Endothelial cell of umbilical vein (primary cell): ENCODE measurements at regions not wholly inside any gene's neighbourhood (a gene's known extent, or its start where the extent isn't known, plus 50 kb on each side); places are given as distances from the start of the nearest gene placed in this dataset.

Experiments used
- BruUV-seq: library from RNA; stranded (reverse); fragments of 400-500 nt; replicated peaks from 2 replicates; lab custom pipeline; 2021; lab: Mats Ljungman, UMichigan
- CTCF ChIA-PET: fragments of 300-600, 350-600 bp; sonication (Branson Sonifier 250); formaldehyde crosslinking; loops from one replicate; lab custom pipeline; 2021; ENCODE audit warnings: antibody characterized with exemption, inconsistent platforms; lab: Charles Lee
- POLR2A ChIA-PET: fragments of 300-600, 350-600 bp; sonication (Branson Sonifier 250); formaldehyde crosslinking; loops from one replicate; lab custom pipeline; 2021; ENCODE audit warnings: antibody characterized with exemption, inconsistent platforms; lab: Charles Lee
- DNase-seq: peaks from one replicate; pipeline ENCODE4 v3.0.0-alpha.2; 2011; ENCODE audit warnings: low read depth, low spot score
- FAIRE-seq: peaks from 2 replicates; lab custom pipeline; 2011; peaks lifted over from hg19 to GRCh38; lab: Jason Lieb, UNC
- H2AFZ ChIP-seq: 2 replicates; pipeline ENCODE4 v1.6.0; 2012; ENCODE audit warnings: low read depth, low read length, control low read depth, inconsistent platforms
- H3K27ac ChIP-seq: 2 replicates; pipeline ENCODE4 v1.5.1; 2011; ENCODE audit warnings: low read depth, mild to moderate bottlenecking, control low read depth, low read length, moderate library complexity; ENCODE audit not compliant: insufficient read depth
- H3K27me3 ChIP-seq, 2 experiments: 2 replicates each; pipeline versions ENCODE4 v1.6.0 to v1.6.1; 2011; ENCODE audit warnings: low read length in 2 of 2, mixed read lengths in 1 of 2; ENCODE audit not compliant: control insufficient read depth in 2 of 2, insufficient read depth in 2 of 2
- H3K36me3 ChIP-seq, 2 experiments: 2 replicates in 1 of 2; 3 replicates in 1 of 2; pipeline ENCODE4 v1.5.1; 2011; ENCODE audit warnings: low read length in 2 of 2, mild to moderate bottlenecking in 1 of 2, moderate library complexity in 1 of 2; ENCODE audit not compliant: control insufficient read depth in 2 of 2, insufficient read depth in 2 of 2; ENCODE audit errors: extremely low read depth in 1 of 2
- H3K4me1 ChIP-seq: 3 replicates; pipeline ENCODE4 v1.5.1; 2011; ENCODE audit warnings: mild to moderate bottlenecking, low read length; ENCODE audit not compliant: control insufficient read depth, insufficient read depth; ENCODE audit errors: extremely low read depth
- H3K4me2 ChIP-seq: 2 replicates; pipeline ENCODE4 v1.6.1; 2011; ENCODE audit warnings: low read length, control low read depth, mixed read lengths; ENCODE audit not compliant: insufficient read depth
- H3K4me3 ChIP-seq, 3 experiments: fragments of 200-600 bp in 1 of 3; sonication (generic), shearing (Covaris generic) in 1 of 3; replicated peaks in 1 of 3; 2 replicates each; pipeline ENCODE4 v1.5.1; 2011 to 2016; ENCODE audit warnings: control low read depth in 3 of 3, low read length in 3 of 3, mild to moderate bottlenecking in 2 of 3, inconsistent platforms in 1 of 3, low read depth in 1 of 3, moderate library complexity in 1 of 3; ENCODE audit not compliant: insufficient read depth in 1 of 3
- H3K79me2 ChIP-seq: 2 replicates; pipeline ENCODE4 v1.6.0; 2012; ENCODE audit warnings: low read length, inconsistent platforms; ENCODE audit not compliant: control insufficient read depth, insufficient read depth
- H3K9ac ChIP-seq: replicated peaks from 2 replicates; pipeline ENCODE3; 2011; ENCODE audit warnings: low read length, control low read depth; ENCODE audit not compliant: insufficient read depth; ENCODE audit errors: extremely low read depth
- H3K9me1 ChIP-seq: replicated peaks from 3 replicates; pipeline ENCODE4 v1.6.0; 2011; ENCODE audit warnings: mild to moderate bottlenecking, low read length; ENCODE audit not compliant: control insufficient read depth, insufficient read depth; ENCODE audit errors: extremely low read depth
- H3K9me3 ChIP-seq: replicated peaks from 2 replicates; pipeline ENCODE4 v1.5.1; 2012; ENCODE audit warnings: low read length, inconsistent platforms; ENCODE audit not compliant: control insufficient read depth, insufficient read depth
- H4K20me1 ChIP-seq: replicated peaks from 2 replicates; pipeline ENCODE3; 2011; ENCODE audit warnings: mild to moderate bottlenecking, low read length; ENCODE audit not compliant: control insufficient read depth, insufficient read depth; ENCODE audit errors: extremely low read depth
- EZH2 ChIP-seq: IDR thresholded peaks from 2 replicates; pipeline ENCODE4 v1.6.1; 2012; ENCODE audit warnings: borderline replicate concordance, low read depth, mild to moderate bottlenecking, moderate library complexity, low read length, inconsistent platforms; ENCODE audit not compliant: severe bottlenecking
- FOS ChIP-seq: IDR thresholded peaks from 2 replicates; pipeline ENCODE4 v1.6.1; 2011; ENCODE audit warnings: mild to moderate bottlenecking, low read length, moderate library complexity, borderline replicate concordance; ENCODE audit not compliant: insufficient read depth
- GATA2 ChIP-seq: IDR thresholded peaks from 2 replicates; pipeline ENCODE4 v1.7.0; 2011; ENCODE audit warnings: low read depth, mild to moderate bottlenecking, moderate library complexity, mixed read lengths, low read length; ENCODE audit not compliant: insufficient read length, insufficient read depth
- JUN ChIP-seq: IDR thresholded peaks from 2 replicates; pipeline ENCODE4 v1.6.1; 2011; ENCODE audit warnings: borderline replicate concordance, low read depth; ENCODE audit not compliant: insufficient read length, insufficient read depth
- MAX ChIP-seq: IDR thresholded peaks from 2 replicates; pipeline ENCODE4 v1.6.1; 2011; ENCODE audit not compliant: insufficient read depth, insufficient read length
- MYC ChIP-seq: IDR thresholded peaks from one replicate; pipeline ENCODE4 v1.6.1; 2011; ENCODE audit warnings: mild to moderate bottlenecking, low read depth, low read length
- POLR2A ChIP-seq: IDR thresholded peaks from 2 replicates; pipeline ENCODE4 v1.6.1; 2012; ENCODE audit warnings: low read depth, mild to moderate bottlenecking, control low read depth, low read length
- POLR2AphosphoS5 ChIP-seq: IDR thresholded peaks from 2 replicates; pipeline ENCODE4 v1.6.1; 2012; ENCODE audit warnings: low read depth, mild to moderate bottlenecking, control low read depth, low read length, moderate library complexity; ENCODE audit not compliant: insufficient read depth
- dilution Hi-C: fragments of 300-500 bp; cut with MboI; formaldehyde crosslinking; loops from one replicate; pipeline ENCODE4 v1.15.0; 2019; ENCODE audit warnings: low sequenced_read_pairs; ENCODE audit not compliant: extremely low pct_ligation_motif_present
- intact Hi-C: fragments of 100-400 bp; cut with micrococcal nuclease; formaldehyde crosslinking; loops from one replicate; pipeline ENCODE4 v1.10.0; 2022
- TF ChIP-seq, protein P1 (sequence below), 2 donors: IDR thresholded peaks; 1 replicate in 1 of 2; 2 replicates in 1 of 2; pipeline ENCODE4 v1.5.1; 2011; ENCODE audit warnings: low read length in 2 of 2, mild to moderate bottlenecking in 2 of 2, moderate library complexity in 2 of 2, control low read depth in 1 of 2, inconsistent platforms in 1 of 2, low read depth in 1 of 2; ENCODE audit not compliant: insufficient read depth in 1 of 2; ENCODE audit errors: extremely low read depth in 1 of 2

GRCh38 chr7:89661876-89662275 lies 492.4 kb upstream of the STEAP1 start:
- TF ChIP-seq MYC, result no peak
- TF ChIP-seq GATA2, result no peak
- TF ChIP-seq POLR2AphosphoS5, result no peak
- no peak for TF ChIP-seq POLR2A
- TF ChIP-seq EZH2, result no peak
- no peak for TF ChIP-seq FOS
- no peak for TF ChIP-seq MAX
- TF ChIP-seq JUN, result no peak
- TF ChIP-seq, protein P1, sequence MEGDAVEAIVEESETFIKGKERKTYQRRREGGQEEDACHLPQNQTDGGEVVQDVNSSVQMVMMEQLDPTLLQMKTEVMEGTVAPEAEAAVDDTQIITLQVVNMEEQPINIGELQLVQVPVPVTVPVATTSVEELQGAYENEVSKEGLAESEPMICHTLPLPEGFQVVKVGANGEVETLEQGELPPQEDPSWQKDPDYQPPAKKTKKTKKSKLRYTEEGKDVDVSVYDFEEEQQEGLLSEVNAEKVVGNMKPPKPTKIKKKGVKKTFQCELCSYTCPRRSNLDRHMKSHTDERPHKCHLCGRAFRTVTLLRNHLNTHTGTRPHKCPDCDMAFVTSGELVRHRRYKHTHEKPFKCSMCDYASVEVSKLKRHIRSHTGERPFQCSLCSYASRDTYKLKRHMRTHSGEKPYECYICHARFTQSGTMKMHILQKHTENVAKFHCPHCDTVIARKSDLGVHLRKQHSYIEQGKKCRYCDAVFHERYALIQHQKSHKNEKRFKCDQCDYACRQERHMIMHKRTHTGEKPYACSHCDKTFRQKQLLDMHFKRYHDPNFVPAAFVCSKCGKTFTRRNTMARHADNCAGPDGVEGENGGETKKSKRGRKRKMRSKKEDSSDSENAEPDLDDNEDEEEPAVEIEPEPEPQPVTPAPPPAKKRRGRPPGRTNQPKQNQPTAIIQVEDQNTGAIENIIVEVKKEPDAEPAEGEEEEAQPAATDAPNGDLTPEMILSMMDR (IDR thresholded peaks at IDR 0.05; ENCODE audit: extremely low read depth in 1 of 2, insufficient read depth in 1 of 2, low read depth in 1 of 2, low read length in 2 of 2), result no peak
- FAIRE-seq (no peak), DNase-seq (no peak)
- Histone ChIP-seq H3K9ac (no peak overlapping the region), H3K27me3 (no peaks in the 10 kb centered on the region), H4K20me1 (no peaks in the 10 kb centered on the region), H3K9me3 (no peaks in the 10 kb centered on the region), H3K4me2 (no peak overlapping the region), H3K79me2 (no peaks in the 10 kb centered on the region), H3K4me1 (no peaks in the 10 kb centered on the region), H3K4me3 (no peak overlapping the region), H3K27ac (no peak overlapping the region), H2AFZ (no peak overlapping the region), H3K9me1 (no peaks in the 10 kb centered on the region), H3K36me3 (no peaks in the 10 kb centered on the region)
- dilution Hi-C loops, result no loop called here
- POLR2A ChIA-PET, result no interaction called here
- CTCF ChIA-PET, result no interaction called here
- intact Hi-C loops, result no loop called here
- no TSS peak for BruUV-seq
